Stimulated activated CD4-positive, alpha-beta T cell treated with anti-CD3 and anti-CD28 coated beads, TNF-alpha, amount 100 ng/mL, for 24 hours (primary cell): ENCODE measurements at regions not wholly inside any gene's neighbourhood (a gene's known extent, or its start where the extent isn't known, plus 50 kb on each side); places are given as distances from the start of the nearest gene placed in this dataset.

ENCODE experiments used
- DNase-seq, 3 experiments: peaks; one replicate each; pipeline ENCODE4 v3.0.0-alpha.2; 2020; ENCODE audit warnings: low read depth in 3 of 3

GRCh38 chr13:76795701-76796695, 90.2 kb downstream of the KCTD12 start:
- no peak for DNase-seq

GRCh38 chr13:76792731-76793347, 93.4 kb downstream of the KCTD12 start:
- DNase-seq = no peak

GRCh38 chr13:76790980-76791819, 95.0 kb downstream of the KCTD12 start:
- no peak for DNase-seq

GRCh38 chr13:76790526-76790925, 95.7 kb downstream of the KCTD12 start:
- no peak for DNase-seq

GRCh38 chr13:76783798-76784197, 102.4 kb downstream of the KCTD12 start:
- no peak for DNase-seq

- DNase-seq = no peak
Measured at GRCh38 chr13:76778853-76779252, 107.4 kb downstream of the KCTD12 start.

- DNase-seq = no peak
Measured at GRCh38 chr13:76777096-76777495, 109.1 kb downstream of the KCTD12 start.

- DNase-seq = no peak
Measured at GRCh38 chr13:76775088-76775740, 111.0 kb downstream of the KCTD12 start.

- no peak for DNase-seq
Measured at GRCh38 chr13:76773448-76774094, 112.6 kb downstream of the KCTD12 start.

GRCh38 chr13:76772241-76772640, 114.0 kb downstream of the KCTD12 start:
- no peak for DNase-seq

- DNase-seq = no peak
Measured at GRCh38 chr13:76769271-76769791, 116.9 kb downstream of the KCTD12 start.

GRCh38 chr13:76768384-76768783, 117.8 kb downstream of the KCTD12 start:
- no peak for DNase-seq

- no peak for DNase-seq
Measured at GRCh38 chr13:76764916-76765315, 121.3 kb downstream of the KCTD12 start.

- DNase-seq = no peak
Measured at GRCh38 chr13:76764429-76764828, 121.8 kb downstream of the KCTD12 start.

- no peak for DNase-seq
Measured at GRCh38 chr13:76762721-76763120, 123.5 kb downstream of the KCTD12 start.

- DNase-seq = no peak
Measured at GRCh38 chr13:76759877-76760276, 126.3 kb downstream of the KCTD12 start.

GRCh38 chr13:76758738-76759137, 127.5 kb downstream of the KCTD12 start:
- no peak for DNase-seq

- DNase-seq = no peak
Measured at GRCh38 chr13:76758257-76758656, 127.9 kb downstream of the KCTD12 start.

GRCh38 chr13:76756451-76756850, 129.8 kb downstream of the KCTD12 start:
- DNase-seq = no peak

- no peak for DNase-seq
Measured at GRCh38 chr13:76754414-76754813, 131.8 kb downstream of the KCTD12 start.

- DNase-seq = no peak
Measured at GRCh38 chr13:76751278-76751677, 134.9 kb downstream of the KCTD12 start.
